ENCODE measurements at regions not wholly inside any gene's neighbourhood (a gene's known extent, or its start where the extent isn't known, plus 50 kb on each side); places are given as distances from the start of the nearest gene placed in this dataset.

GRCh38 chr7:52685333-52685732 is 350.1 kb upstream of the POM121L12 start:
- TF ChIP-seq, protein P1, sequence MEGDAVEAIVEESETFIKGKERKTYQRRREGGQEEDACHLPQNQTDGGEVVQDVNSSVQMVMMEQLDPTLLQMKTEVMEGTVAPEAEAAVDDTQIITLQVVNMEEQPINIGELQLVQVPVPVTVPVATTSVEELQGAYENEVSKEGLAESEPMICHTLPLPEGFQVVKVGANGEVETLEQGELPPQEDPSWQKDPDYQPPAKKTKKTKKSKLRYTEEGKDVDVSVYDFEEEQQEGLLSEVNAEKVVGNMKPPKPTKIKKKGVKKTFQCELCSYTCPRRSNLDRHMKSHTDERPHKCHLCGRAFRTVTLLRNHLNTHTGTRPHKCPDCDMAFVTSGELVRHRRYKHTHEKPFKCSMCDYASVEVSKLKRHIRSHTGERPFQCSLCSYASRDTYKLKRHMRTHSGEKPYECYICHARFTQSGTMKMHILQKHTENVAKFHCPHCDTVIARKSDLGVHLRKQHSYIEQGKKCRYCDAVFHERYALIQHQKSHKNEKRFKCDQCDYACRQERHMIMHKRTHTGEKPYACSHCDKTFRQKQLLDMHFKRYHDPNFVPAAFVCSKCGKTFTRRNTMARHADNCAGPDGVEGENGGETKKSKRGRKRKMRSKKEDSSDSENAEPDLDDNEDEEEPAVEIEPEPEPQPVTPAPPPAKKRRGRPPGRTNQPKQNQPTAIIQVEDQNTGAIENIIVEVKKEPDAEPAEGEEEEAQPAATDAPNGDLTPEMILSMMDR (IDR thresholded peaks at IDR 0.05; ENCODE audit: insufficient read depth, low read length) = no peak
- no peak for DNase-seq (ENCODE audit: low read depth)
- no peak overlapping the region for H3K4me3 ChIP-seq (ENCODE audit: low read depth, low read length)

DNA sequence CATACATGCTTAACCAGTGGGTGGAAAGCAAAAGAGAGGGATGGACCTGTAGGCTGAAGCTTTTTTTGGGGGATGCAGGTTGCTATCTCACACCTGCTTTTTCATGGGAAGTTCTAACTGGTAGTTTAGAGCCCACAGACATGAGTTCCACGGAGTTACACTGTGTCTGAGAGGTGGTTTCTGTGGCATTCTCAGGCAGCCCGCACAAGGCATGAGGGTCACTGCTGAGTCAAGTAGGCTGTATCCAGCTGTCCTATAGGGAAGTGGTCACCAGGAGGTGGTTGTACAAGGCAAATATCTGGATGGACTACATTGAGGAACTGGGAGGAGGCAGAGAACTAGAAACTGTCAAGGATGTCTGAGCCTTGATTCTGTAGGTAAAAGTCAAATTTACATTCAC is 351.0 kb upstream of the POM121L12 start:
- TF ChIP-seq, protein P1 (IDR thresholded peaks at IDR 0.05; ENCODE audit: insufficient read depth, low read length) = no peak
- no peak for DNase-seq (ENCODE audit: low read depth)
- H3K4me3 ChIP-seq (ENCODE audit: low read depth, low read length) = no peak overlapping the region

- TF ChIP-seq, protein P1 (IDR thresholded peaks at IDR 0.05; ENCODE audit: insufficient read depth, low read length) = no peak
- no peak overlapping the region for H3K4me3 ChIP-seq (ENCODE audit: low read depth, low read length)
- DNase-seq (ENCODE audit: low read depth) = no peak
Observed at GRCh38 chr7:52682993-52683392, 352.4 kb upstream of the POM121L12 start.

GRCh38 chr7:52670608-52671225 is 364.7 kb upstream of the POM121L12 start:
- TF ChIP-seq, protein P1 (IDR thresholded peaks at IDR 0.05; ENCODE audit: insufficient read depth, low read length) = no peak
- no peak for DNase-seq (ENCODE audit: low read depth)
- H3K4me3 ChIP-seq (ENCODE audit: low read depth, low read length) = no peak overlapping the region

DNA sequence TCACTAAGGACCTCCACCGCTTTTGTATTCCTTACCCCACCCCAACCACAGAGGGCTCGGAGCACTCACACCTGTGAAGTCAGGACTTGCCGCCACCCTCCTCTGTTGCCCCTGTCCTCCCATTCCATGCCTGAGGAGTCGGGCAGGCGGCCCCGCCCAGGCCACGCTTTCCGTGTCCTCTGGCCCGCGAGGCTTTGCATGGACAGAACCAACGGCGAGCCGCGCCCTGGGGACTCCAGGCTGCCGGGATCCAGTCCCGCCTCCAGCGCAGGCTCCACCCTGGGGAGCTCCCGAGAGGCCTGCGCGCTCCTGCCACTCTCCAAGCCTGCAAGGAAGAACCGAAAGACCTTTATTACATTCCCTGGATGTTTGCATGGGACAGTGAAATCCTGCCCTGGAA is 366.4 kb upstream of the POM121L12 start:
- H3K4me3 ChIP-seq (ENCODE audit: low read depth, low read length) = no peak overlapping the region
- TF ChIP-seq, protein P1 (IDR thresholded peaks at IDR 0.05; ENCODE audit: insufficient read depth, low read length) = no peak
- DNase-seq (ENCODE audit: low read depth) = no peak

DNA sequence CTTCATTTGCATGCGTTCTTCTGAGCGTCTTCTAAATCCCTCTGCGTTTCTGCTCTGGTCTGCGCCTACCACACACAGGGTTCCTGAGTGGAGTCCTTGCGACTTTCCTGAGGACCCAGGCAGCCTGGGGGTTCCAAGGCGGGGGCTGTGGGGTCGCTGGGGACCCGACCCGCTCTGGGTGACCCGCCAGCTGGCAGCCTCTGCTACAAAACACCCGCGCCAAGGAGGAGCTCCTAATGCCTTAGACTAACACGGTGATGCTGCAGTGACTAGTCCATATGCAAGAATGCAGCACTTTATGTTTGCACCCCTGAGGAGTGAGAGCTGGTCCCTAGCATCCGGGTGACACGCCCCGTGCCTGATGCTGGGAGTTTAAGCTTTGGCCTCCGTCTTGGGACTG is 367.0 kb upstream of the POM121L12 start:
- TF ChIP-seq, protein P1 (IDR thresholded peaks at IDR 0.05; ENCODE audit: insufficient read depth, low read length) = no peak
- H3K4me3 ChIP-seq (ENCODE audit: low read depth, low read length) = no peak overlapping the region
- DNase-seq (ENCODE audit: low read depth) = no peak

DNA sequence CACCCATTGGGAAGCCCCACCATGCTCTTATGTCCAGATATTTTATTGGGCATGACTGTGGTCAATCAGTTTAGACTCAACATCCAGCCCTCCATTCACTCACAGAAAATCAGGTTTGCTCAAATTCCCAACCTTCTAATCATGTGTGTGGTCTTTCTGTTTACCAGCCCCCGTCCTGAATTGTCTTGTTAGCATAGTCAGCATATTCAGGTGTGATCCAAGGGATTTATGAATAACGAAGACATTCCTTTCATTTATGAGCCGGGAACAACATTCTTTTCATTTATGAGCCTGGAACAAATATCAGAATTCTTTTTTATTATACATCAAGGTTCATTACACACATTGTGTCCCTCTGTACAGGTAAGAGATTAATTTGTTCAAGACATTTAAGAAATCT is 376.3 kb upstream of the POM121L12 start:
- H3K4me3 ChIP-seq (ENCODE audit: low read depth, low read length) = no peak overlapping the region
- no peak for DNase-seq (ENCODE audit: low read depth)
- TF ChIP-seq, protein P1 (IDR thresholded peaks at IDR 0.05; ENCODE audit: insufficient read depth, low read length) = no peak

All from fibroblast of the aortic adventitia (primary cell).